HuH-7 (cell line): ENCODE measurements at regions not wholly inside any gene's neighbourhood (a gene's known extent, or its start where the extent isn't known, plus 50 kb on each side); places are given as distances from the start of the nearest gene placed in this dataset.
A peak's percentile ranks its signal among the peaks of the same experiment; 100 is the strongest.
"Not testable (repeated sequence)": the region's sequence is repeated elsewhere in the genome, so short reads cannot be mapped to it uniquely, and the experiment has no call there.

Experiments
- DNase-seq: peaks from one replicate; pipeline ENCODE4 v3.0.0; 2011; ENCODE audit warnings: low spot score

DNA sequence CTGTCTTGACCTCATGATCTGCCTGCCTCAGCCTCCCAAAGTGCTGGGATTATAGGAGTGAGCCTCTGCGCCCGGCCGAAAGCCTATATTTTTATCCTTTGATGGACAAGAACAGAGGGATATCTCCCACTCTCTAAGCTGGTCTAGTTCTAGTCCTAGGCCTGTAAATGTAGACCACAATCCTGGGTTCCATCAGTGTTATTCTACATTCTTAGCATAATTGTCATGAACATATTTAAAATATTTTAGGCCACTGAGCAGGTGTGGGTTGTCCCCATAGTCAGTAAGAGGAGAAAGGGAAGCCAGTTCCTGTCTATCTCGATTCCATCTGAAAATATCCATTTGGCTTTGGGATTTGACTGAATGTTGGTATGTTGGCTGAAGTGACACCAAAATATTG, 118.1 kb downstream of the EBLN2 start:
- DNase-seq, result no peak

DNA sequence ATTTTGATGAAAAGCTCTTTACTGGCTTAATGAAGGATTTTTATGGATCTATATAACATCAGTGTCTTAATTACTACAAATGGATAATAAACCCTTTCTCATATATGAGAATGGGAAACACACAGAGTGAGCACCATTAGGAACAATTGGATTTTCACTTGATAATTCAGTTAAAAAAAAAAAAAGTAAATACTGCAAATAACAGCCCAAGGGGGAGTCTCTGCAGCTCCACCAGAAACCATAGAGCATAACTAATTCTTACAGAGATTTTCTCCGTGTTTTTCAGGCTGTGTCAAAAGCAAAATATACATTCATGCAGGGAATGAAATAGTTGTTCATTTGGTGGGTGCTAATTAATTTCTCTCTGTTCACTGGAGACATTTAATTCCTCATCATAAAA, 125.3 kb downstream of the EBLN2 start:
- no peak for DNase-seq

DNA sequence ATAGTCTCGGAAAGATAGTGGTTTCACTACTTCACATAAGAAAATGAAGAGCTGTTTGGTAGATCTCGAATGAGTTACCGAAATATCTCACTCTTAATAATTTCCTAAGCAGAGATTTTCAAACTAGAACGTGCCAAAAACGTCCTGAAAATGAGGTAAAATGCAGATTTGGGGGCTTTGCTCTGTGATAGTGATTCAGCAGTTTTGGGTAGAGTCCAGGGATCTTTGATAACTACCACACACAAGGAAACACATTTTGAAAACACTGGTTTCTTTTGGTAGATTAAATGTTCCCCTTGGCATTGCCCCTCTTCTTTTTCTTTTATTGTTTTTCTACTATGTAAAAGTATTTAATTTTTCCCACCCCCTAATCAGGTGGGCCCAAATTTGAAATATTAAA, 125.9 kb downstream of the EBLN2 start:
- no peak for DNase-seq

DNA sequence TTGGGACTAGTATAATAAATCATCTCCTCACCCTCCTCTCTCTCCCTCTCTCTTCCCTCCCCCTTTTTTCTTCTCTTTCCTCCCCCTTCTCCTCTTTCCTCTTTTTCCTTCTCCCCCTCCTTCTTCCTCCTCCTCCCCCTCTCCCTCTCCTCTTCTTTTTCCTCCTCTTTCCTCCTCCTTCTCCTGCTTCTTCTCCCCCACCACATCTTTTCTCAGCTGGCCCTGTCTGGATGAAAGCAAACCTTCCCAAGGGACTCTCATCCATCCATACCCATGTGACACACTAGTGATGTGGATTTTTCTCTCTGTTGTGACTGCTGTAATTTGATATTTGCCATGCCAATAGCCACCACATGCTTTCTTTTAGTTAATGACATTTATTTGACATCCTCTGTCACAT, 127.2 kb downstream of the EBLN2 start:
- no peak for DNase-seq

DNA sequence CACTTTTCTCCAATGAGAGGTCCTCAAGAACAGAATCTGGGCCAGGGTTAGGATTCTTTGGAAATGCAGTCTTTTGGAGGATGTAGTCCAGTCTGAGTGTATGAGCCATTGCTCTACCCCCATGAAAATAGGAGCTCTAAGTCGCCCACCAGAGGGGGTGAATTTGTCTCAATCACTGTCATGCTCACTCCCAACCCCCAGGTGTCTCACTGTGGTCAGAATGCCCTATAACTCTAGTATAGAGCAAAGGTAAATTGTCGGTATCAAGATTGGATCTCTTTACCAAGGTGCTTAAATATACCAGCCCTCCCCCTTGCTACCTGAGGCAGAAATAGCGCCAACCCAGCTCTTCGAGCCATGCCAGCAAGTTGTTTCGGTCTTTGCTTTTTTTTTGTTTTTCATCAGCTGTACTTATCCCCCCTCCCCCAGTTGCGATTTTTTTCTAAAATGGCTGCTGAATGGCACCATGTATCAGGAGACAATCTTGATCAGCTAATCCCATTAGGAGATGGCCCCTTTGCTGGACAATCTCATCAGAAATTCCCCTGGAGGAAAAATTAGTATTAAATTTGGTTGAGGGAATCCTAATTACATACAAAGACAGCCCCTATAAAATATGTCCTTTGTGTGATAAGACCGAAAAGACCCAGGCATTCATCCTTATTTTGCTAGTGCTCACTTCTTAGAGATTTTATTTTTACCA, 130.7 kb downstream of the EBLN2 start:
- peak; percentile 10 for DNase-seq

DNA sequence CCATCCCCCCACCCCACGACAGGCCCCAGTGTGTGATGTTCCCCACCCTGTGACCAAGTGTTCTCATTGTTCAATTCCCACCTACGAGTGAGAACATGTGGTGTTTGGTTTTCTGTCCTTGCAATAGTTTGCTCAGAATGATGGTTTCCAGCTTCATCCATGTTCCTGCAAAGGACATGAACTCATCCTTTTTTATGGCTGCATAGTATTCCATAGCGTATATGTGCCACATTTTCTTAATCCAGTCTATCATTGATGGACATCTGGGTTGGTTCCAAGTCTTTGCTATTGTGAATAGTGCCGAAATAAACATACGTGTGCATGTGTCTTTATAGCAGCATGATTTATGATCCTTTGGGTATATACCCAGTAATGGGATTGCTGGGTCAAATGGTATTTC, 132.5 kb downstream of the EBLN2 start:
- DNase-seq, result not testable (repeated sequence)

DNA sequence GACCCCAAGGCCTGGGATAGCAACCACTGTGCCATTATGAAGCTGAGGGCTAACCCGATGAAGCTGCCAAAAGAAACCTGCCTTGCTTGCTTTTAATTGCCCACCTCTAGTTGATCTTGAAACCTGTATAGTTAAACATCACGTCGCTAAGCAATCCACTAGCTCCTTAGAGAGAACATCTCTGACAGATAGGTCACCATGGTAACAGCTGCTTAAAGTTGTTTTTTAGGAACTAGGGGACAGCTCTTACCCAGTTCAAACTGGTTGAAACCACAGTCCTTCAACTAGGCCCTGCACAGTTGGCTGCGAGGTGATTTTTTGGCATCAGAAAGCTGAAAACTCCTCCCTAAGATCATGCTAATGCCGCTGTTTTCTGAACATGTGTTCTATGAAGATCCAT, 135.7 kb downstream of the EBLN2 start:
- no peak for DNase-seq

DNA sequence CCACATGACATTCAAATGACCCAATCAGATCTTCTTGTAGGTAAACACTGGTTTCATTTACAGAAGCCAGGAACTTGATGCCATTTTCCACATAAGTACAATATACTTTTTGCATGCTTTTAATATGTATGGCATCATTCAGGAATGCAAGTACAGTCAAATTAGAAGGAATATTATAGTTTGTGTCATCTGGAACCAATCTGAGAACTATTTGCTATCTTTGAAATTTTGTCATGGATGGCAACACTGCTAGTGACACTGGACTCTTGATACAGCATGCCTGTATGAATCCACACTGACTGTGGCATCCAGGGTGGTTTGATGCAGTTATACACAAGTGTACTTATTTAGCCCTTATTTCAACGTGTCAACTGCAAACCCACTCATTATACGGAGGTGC, 141.6 kb downstream of the EBLN2 start:
- DNase-seq, result no peak

DNA sequence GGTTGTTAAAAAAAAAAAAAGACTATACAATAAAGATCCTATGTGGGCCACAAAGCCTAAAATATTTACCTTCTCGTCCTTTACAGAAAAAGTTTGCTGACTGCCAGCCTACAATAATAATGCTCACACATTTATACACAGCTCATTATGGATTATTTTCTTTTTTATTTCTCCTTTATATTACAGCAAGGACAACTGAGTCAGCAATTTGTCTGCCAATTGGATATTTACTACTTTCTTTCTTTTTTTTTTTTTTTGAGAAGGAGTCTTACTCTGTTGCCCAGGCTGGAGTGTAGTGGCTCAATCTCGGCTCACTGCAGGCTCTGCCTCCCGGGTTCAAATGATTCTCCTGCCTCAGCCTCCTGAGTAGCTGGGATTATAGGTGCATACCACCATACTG, 142.2 kb downstream of the EBLN2 start:
- DNase-seq, result no peak

DNA sequence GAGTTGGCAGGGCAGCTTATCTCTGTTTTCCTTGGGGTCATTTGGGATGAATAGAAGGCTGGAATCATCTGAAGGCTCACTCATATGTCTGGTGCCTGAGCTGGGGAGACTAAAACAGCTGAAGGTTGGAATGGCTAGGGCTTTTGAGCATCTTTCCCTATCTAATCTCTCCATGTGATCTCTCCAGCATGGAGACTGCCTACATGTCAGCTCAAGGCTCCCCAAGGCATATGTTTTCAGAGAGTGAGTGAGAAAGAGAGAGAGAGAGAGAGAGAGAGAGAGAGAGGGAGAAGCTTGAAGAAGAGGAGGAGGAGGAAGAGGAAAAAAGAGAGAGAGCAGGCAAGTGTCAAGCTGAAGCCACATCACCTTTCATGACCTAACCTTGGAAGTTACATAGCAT, 143.4 kb downstream of the EBLN2 start:
- DNase-seq, result no peak

DNA sequence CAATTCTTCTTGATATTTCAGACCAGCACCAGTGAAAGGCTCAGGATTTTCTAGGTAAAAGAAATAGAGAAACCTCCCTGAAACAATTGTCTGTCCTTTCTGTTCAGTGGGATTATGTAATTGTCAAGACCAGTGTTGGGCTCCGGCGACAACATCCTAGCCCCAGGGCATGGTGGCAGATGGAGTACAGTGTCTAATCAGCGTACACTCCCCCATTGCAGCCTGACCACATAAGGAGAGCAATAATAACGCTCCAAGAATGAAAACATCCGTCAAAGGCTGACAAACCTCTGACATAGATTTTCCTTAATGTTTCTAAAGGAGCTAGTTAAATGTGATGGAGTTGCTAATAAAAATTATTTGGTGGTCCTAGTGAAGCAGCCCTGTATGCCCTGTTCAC, 144.6 kb downstream of the EBLN2 start:
- no peak for DNase-seq

DNA sequence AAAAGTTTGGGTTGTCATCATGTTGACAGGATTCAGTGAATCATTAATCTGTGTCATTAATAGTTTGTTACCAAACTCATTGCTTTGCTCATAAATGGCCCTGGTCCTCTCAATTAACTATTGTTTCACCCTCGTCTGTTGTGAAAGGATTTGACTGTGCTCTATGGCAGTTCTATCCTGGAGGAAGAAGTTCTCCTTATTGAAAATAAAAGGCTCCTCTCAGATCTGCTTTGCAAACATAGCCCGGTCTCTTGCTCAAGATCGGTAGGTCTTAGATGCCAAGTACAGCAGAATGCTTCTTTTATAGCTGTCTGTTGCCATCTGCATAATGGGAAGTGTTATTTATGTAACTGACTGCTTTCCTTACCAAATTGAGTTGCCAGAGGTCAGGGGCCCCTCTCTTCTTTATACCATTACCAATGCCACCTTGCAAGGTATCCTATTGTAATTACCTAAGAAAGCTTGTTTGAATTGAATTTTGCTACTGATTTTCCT, 146.5 kb downstream of the EBLN2 start:
- DNase-seq, result no peak

DNA sequence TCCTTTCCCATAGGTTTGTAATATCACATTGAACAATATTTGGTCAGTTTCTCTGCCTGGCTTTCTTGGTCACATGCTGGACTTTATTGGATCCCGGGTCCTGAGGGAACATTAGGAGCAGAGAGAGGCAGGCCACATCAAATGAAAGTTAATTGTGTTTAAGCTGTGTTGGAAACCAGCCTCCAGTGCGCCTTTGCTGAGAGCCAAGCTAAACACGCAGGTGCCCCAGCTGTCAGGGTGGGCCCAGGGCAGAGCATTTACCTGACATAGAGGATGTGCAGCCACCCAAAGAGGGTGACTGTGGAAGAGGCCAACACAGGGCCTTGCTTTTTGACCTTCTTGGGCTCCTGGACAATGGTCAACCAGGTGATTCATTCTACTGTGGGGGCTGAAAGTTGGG, 149.3 kb downstream of the EBLN2 start:
- DNase-seq, result no peak

DNA sequence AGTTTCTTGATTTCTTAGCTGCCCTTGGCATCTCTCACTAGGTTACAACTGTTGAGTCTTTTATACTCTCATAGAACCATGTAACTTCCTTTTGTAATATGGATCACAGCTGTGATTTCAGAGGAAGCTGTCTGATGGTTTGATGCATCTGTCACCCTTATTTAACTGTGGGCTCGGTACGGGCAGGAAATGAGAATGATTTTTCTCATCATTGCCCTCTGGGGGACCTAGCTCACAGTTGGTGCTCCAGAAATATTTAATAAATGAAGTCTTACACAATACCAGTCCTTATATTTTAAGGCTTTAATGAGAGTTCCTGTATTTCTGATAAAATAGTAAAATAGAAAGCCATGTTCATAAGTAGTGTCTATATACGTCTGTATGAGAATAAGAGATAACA, 151.2 kb downstream of the EBLN2 start:
- no peak for DNase-seq

DNA sequence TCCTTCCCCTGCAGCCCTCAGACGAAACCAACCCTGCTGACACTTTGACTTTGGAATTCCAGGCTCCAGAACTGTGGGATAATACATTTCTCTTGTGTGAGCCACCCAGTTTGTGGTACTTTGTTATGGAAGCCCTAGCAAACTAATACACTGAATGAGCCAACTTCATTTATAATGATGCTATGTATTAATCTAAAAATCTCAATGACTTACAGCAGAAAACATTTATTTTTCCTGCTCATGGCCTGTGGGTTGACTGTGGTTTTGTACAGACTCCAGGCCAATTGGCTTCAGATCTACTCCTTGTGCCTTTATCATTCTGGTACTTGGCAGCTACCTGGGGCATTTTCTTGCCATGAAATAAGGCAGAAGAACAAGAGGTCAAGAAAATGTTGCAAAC, 152.4 kb downstream of the EBLN2 start:
- no peak for DNase-seq

DNA sequence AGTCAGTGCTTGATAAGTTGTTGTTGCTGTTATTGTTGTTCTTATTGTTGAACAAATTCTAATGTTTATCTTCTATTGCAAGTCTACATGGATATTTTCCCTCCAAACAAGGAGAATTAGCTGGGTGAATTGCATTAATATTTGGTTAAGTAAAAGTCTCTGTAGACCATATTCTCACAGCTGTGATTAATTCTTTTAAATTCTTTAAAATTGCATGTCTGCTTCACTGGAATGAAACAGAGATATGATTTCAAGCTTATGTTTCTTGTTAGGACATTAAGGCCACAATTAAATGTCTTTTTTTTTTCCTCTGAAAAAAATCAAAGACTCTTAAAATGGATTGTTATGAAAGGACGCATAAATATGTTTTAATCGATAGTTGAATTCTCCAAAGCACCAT, 153.4 kb downstream of the EBLN2 start:
- DNase-seq, result no peak

DNA sequence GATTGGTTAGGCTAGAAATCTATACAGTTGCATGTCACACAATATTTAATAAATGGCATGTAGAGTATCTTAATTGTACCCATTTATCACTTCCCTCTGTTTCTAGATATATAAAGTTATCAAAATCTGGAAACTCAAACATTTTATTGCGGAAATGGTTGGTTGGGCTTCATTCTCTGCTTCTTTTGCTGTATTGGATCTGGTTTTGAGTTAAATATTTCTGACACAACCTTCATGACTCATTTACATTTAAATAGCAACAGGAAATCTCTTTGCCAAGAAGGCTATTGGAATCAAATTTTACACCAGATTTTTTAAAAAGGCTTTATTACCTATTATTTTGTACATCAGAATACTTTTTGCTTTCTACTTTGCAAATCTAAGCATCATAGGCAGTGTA, 153.8 kb downstream of the EBLN2 start:
- no peak for DNase-seq

DNA sequence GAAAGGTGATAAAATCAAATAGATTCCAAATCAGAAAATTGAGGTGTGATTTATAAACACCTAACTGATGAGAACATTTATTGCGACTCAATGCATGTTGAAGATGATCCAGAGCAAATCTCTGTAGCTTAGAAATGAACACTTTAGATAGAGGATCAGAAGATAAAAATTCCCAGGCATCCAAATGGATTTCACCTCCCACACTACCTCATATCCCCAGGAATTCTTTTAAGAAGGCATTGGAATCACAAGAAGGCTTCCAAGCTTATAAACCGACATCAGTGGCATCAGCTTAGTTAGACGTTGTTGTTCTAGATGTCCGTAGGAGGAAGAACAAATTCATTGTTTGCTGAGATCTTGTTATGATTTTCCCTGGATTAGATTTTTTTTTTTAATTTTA, 154.4 kb downstream of the EBLN2 start:
- no peak for DNase-seq

DNA sequence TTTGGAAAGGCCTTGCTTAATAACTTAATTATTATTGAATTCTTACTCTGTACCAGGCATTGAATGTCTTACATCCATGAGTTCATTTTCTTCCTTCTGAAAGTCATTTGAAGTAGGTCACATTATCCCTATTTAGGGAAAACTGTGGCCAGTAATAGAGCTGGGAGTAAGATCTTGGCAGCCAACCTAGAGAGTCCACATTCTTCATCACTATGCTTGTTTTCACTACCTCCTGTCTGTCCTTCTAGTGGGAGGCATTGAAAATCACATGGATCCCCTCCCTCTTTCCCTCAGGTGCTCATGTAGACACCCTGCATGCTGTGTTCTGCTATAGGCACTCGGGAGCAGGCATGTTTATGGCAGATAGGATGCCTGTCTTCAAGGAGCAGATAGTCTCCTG, 154.9 kb downstream of the EBLN2 start:
- no peak for DNase-seq

DNA sequence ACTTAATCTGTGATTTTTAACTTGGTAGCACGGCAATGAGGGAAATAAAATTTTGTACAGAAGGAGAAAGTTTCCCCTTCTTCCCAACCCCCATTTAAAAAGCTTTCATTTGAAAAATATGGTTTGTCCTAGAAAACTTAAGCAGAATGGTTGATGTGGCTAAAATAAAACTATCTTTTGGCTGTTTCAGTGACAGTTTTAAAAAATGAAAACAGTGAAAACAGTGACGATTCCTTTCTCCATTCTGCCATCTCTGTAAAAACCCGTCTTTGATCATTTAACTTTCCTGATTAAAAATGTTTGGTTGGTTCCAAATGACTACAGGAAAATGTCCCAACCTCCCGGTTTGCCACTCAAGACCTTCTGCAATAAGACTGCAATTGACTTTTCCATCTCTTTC, 160.7 kb downstream of the EBLN2 start:
- DNase-seq, result no peak

DNA sequence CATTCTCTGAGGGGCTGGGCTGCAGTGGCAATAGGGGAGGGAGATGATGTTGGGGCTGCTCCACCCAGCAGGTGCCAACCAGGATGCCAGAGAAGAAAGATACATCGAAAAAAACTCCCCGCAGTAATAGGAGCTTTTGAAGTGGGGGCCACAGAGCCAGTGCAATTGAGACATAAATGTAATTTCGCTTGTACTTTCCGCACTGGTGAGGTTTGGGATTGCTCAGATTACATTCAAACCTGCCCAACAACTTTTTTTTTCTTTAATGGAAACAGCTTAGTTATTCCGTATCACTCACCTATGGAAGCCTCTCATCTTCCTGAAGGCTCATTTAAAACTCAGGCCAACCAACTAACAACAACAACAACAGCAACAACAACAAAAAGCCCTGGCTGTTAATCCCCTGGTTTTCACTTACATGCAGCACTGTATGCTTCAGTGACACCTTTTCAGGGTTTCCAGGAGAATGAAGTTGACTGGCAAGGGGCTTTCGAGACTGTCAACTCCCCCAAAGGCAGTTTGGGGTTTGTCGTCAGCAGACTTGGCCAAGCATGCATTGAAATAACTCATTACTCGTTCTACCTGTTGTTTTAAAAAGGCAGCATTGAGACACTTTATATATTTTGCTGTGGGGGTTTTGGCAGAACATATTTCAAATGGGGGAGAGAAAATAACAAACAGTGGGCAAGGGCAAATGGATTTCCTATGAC, 163.8 kb downstream of the EBLN2 start:
- DNase-seq, result no peak

DNA sequence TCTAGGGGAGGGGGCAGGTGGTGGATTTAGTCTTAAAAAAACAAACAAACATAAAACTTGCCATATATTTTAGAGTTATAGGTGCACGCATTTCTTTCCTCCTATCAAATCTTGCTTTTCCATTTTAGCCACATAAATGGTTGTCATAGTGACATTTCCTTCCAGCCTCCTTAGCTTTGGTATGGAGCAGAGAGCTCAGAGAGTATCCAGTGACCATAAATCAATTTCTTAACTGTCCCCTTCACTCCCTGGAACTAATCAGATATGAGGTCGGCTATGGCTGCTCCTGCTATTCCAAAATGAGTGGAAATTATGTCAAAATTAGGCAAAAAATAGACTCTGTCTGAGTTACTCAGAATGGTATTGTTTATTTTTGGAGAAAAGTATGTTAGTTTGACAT, 164.5 kb downstream of the EBLN2 start:
- no peak for DNase-seq

DNA sequence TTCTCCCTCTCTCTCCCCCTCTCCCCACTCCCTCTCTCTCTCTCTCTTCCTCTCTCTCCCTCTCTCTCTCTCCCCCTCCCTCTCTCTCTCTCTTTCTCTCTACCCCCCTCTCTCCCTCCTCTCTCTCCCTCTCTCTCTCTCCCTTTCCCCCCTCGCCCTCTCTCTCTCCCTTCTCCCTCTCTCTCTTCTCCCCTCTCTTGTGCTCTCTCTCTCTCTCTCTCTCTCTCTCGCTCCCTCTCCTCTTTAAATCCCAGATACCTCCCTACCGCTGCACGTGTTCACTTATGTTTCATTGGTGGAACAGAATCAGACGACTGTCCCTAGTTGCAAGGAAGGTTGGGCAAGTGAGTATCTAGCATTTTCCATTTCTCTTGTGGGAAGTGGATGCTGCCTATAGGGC, 166.5 kb downstream of the EBLN2 start:
- DNase-seq, result no peak

DNA sequence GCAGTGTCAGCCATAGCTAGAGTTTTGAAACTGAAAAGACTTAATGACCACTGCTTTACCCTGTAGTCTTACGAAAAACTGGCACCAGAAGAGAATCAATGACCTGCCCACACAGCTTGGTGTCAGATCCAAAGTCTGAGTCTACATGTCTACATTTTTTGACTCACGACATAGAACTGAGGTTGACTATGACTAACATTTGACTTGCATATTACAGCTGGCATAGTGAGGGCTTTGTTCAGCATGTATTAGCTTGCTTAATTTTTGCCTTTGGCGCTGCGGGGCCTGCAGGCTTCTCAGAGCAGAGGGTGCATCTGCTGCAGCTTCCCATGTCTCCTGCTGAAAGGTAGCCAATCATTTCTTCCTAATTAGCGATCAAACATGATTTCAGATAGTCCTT, 167.0 kb downstream of the EBLN2 start:
- DNase-seq, result no peak
